ENCODE measurements at regions not wholly inside any gene's neighbourhood (a gene's known extent, or its start where the extent isn't known, plus 50 kb on each side); places are given as distances from the start of the nearest gene placed in this dataset.

- TF ChIP-seq ZNF160 (CRISPR knock-in tag; IDR thresholded peaks at IDR 0.05): no peak
- TF ChIP-seq HNRNPH1 (optimal IDR thresholded peaks at IDR 0.05; ENCODE audit: low read depth, low read length): no peak
- TF ChIP-seq FOXM1 (CRISPR knock-in tag; IDR thresholded peaks at IDR 0.05): no peak
- no peak for TF ChIP-seq ZBTB8A (CRISPR knock-in tag; IDR thresholded peaks at IDR 0.05; ENCODE audit: borderline replicate concordance, low read depth)
- TF ChIP-seq CREB3 (CRISPR knock-in tag; IDR thresholded peaks at IDR 0.05): no peak
Observed at GRCh38 chr6:104201557-104201956, 658.2 kb downstream of the HACE1 start.

Data from HepG2 (cell line).